Stimulated activated naive CD8-positive, alpha-beta T cell treated with anti-CD3 and anti-CD28 coated beads, Interleukin-15, amount 100 ng/mL, for 72 hours (primary cell): ENCODE measurements at regions not wholly inside any gene's neighbourhood (a gene's known extent, or its start where the extent isn't known, plus 50 kb on each side); places are given as distances from the start of the nearest gene placed in this dataset.

ENCODE experiments used
- ATAC-seq: fragments of 150-1000 bp; cut with Tn5 transposase; 2 replicates; pipeline ENCODE4 v1.10.0; 2021; ENCODE audit warnings: mild to moderate bottlenecking, moderate library complexity
- DNase-seq, 2 donors: peaks; one replicate each; pipeline ENCODE4 v3.0.0; 2021 to 2022
- H3K27ac Mint-ChIP-seq, 2 donors: one replicate each; pipeline ENCODE4 v1.8.0; 2022; ENCODE audit warnings: mild to moderate bottlenecking in 2 of 2, mixed read lengths in 2 of 2, moderate library complexity in 2 of 2
- H3K27me3 Mint-ChIP-seq: one replicate; pipeline ENCODE4 v1.8.0; 2022; ENCODE audit warnings: mixed read lengths
- H3K4me1 Mint-ChIP-seq: one replicate; pipeline ENCODE4 v1.8.0; 2022; ENCODE audit warnings: mild to moderate bottlenecking, mixed read lengths
- H3K4me3 Mint-ChIP-seq, 2 donors: one replicate each; pipeline ENCODE4 v1.8.0; 2022; ENCODE audit warnings: mild to moderate bottlenecking in 2 of 2, mixed read lengths in 2 of 2, moderate library complexity in 1 of 2
- H3K9me3 Mint-ChIP-seq, 2 donors: one replicate each; pipeline ENCODE4 v1.8.0; 2022; ENCODE audit warnings: mixed read lengths in 2 of 2

DNA sequence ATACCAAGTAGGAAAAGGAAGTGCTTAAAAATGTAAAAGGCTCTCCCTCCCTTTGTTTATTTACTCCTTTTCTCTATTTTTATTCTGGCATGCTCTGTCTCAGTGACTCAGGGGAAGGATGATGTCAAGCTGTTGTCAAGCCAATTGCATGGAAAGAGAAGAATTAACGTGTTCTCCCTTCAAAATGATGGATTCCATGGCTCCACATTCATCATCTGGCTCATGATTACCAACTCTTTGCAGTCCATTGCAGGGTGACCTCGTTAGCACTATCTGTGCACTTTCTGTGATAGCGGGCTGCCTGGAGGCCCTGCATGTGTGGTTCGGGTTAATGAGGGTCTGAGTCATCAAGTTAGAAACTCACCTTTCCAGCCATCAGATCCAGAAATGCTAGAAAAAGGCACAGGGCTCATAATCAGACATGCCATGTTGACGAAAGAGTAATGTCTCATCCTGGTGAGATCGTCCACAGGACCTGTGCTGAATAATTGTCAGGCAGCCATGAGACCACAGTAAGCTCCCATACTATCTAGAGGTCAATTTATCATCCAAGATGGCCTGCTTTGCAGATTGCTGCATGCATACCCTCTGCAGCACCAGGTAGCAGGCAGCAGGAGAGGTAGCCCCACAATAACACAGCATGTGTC is 79.2 kb upstream of the BTG1 start:
- peaks cover 7% of the 10 kb centered on the region for H3K4me1 Mint-ChIP-seq
- ATAC-seq, result peak; percentile 40
- DNase-seq, result no peak
- H3K27ac Mint-ChIP-seq, result peak overlapping the region in 1 of 2 donors; percentile 50
- no peak overlapping the region for H3K4me3 Mint-ChIP-seq
- H3K27me3 Mint-ChIP-seq, result no peaks in the 10 kb centered on the region
- peaks cover 3 to 7% of the 10 kb centered on the region in 2 donors for H3K9me3 Mint-ChIP-seq

DNA sequence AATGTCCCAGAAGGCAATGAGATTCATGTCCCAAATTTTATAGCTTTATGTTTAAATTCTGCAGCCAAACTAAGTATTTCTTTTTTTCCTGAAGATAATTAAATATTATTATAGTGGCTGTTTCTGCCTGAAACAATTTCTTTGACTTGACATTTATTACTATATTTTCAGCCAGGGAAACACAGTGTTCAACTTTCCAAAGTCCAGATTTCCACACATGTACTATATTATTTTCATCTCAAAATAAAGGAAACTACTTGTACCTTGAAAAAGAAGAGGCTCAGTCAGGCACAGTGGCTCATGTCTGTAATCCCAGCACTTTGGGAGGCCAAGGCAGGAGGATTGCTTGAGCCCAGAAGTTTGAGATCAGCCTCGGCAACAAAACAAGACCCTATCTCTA is 77.8 kb upstream of the BTG1 start:
- Mint-ChIP-seq H3K27ac (no peak overlapping the region), H3K27me3 (no peaks in the 10 kb centered on the region), H3K4me1 (peaks cover 19% of the 10 kb centered on the region), H3K4me3 (no peak overlapping the region), H3K9me3 (peaks cover 3 to 7% of the 10 kb centered on the region in 2 donors)
- ATAC-seq (no peak), DNase-seq (no peak)

DNA sequence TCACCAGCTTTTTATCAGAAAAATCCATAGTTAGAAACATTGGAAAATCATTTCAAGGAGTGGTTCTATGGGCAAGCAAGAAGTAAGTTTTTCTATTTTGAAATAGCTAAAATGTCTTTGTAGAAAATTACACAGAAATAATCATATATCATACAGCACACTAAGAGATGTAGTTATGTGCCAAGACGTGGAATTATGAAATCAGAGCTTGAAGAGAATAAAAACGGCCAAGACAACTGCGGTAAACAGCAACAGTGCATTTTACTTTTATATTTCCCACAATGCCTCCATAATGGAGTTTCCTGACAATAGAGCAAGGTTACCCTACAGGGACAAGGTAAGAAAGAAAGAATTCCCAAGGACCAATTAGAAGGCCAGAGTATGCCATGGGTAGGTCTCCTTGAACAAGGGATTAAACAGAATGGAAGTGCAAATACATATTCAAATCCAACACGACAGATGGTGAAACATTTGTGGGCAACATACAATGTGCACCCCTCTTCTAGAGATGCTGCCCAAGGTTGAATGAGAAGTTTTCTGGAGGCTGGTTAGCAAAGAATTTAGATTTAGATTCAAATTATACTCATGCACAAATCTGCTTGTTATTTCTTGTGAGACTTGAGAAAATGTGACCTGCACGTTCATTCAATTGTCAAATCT is 76.1 kb upstream of the BTG1 start:
- H3K4me1 Mint-ChIP-seq, result peaks cover 21% of the 10 kb centered on the region
- H3K4me3 Mint-ChIP-seq, result no peak overlapping the region
- peaks cover 3 to 7% of the 10 kb centered on the region in 2 donors for H3K9me3 Mint-ChIP-seq
- no peak for DNase-seq
- no peak overlapping the region for H3K27ac Mint-ChIP-seq
- no peak for ATAC-seq
- H3K27me3 Mint-ChIP-seq, result no peaks in the 10 kb centered on the region

DNA sequence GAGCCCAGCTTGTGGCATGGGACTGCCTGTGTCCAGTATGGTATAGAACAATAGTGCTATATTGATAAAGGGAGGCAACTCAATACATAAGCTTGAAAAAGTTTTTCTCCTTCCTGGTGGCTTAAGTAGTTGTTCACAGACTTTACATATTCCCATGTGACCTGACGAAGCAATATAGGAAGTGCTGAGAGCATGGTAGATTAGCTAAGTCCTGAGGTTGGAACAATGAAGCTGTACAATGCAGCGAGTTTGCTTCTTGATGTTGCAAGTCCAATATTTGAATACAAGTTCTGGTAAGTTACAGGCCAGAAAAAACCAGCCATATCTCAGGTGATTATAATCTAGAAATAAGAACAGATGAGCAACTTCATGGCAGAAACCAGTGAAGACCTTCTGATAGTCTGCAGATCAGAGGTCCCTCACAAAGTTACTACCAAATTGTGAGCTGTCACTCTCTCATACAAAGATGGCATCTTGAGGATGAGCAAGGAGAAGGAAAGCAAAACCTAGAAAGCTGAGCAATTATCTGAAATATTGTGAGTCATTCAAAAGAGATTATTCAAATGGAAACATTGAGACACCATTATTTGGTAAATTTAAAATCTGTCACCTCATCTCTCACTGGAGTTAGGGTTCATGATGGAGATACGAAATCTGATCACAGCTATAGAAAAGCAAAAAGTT is 72.9 kb upstream of the BTG1 start:
- peaks cover 5 to 17% of the 10 kb centered on the region in 2 donors for H3K9me3 Mint-ChIP-seq

DNA sequence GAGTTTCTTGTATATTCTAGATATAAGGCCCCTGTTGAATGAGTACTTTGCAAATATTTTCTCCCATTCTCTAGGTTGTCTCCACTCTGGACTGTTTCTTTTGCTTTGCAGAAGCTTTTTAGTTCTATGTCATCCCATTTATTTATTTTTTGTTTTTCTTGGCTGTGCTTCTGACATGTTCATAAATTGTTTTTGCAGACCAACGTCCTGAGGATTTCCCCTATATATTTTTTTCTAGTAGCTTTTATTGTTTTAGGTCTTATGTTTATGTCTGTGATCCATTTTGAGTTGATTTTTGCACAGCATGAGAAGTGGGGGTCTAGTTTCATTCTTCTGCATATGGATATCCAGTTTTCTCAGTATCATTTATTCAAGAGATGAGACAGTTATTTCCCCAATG is 70.4 kb upstream of the BTG1 start:
- no peak overlapping the region for H3K4me3 Mint-ChIP-seq
- H3K9me3 Mint-ChIP-seq, result peaks cover 10 to 17% of the 10 kb centered on the region in 2 donors
- H3K27me3 Mint-ChIP-seq, result no peaks in the 10 kb centered on the region
- peaks cover 37% of the 10 kb centered on the region for H3K4me1 Mint-ChIP-seq
- DNase-seq, result no peak
- no peak overlapping the region for H3K27ac Mint-ChIP-seq
- ATAC-seq, result no peak

More for the DNA sequence above, 72.9 kb upstream of the BTG1 start:
- ATAC-seq (peak; percentile 83), DNase-seq (no peak)
- H3K4me1 Mint-ChIP-seq, result peaks cover 25% of the 10 kb centered on the region
- no peak overlapping the region for H3K27ac Mint-ChIP-seq
- H3K27me3 Mint-ChIP-seq, result no peaks in the 10 kb centered on the region
- peak overlapping the region in 1 of 2 donors; percentile 16 for H3K4me3 Mint-ChIP-seq

DNA sequence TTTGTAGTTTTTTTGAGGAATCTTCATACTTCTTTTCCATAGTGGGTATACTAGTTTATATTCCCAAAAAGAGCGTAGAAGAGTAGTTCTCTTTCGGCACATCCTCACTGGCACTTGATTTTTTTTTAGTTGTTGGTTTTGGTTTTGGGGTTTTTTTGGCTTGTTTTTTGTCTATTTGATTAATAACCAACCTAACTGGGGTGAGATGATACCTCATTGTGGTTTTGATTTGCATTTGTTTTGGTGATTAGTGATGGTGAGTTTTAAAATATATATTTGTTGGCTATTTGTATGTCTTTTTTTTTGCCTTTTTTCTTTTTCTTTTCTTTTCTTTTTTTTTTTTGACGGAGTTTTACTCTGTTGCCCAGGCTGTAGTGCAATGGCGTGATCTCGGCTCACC is 69.7 kb upstream of the BTG1 start:
- no peak overlapping the region for H3K4me3 Mint-ChIP-seq
- ATAC-seq, result no peak
- peaks cover 10 to 14% of the 10 kb centered on the region in 2 donors for H3K9me3 Mint-ChIP-seq
- no peak overlapping the region for H3K27ac Mint-ChIP-seq
- H3K27me3 Mint-ChIP-seq, result no peaks in the 10 kb centered on the region
- H3K4me1 Mint-ChIP-seq, result peaks cover 39% of the 10 kb centered on the region
- no peak for DNase-seq

DNA sequence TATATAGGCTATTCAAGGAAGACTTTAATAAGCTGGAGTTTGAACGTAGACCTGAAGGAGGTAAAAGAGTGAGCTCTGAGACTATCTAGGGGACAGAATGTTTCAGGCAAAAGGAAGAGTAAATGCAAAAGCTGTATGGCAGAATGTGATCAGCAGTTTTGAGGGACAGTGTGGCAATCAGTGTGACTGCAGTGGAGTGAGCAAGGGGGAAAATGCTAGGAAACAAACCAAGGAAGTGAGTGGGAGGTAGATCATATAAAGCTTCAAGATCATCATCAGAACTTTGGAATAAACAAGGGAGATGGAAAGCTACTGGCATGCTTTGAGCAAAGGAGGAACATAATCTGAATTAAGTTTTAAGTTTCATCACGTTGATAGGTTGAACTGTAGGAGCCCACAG is 67.5 kb upstream of the BTG1 start:
- Mint-ChIP-seq H3K4me1 (peaks cover 46% of the 10 kb centered on the region), H3K27me3 (no peaks in the 10 kb centered on the region)

DNA sequence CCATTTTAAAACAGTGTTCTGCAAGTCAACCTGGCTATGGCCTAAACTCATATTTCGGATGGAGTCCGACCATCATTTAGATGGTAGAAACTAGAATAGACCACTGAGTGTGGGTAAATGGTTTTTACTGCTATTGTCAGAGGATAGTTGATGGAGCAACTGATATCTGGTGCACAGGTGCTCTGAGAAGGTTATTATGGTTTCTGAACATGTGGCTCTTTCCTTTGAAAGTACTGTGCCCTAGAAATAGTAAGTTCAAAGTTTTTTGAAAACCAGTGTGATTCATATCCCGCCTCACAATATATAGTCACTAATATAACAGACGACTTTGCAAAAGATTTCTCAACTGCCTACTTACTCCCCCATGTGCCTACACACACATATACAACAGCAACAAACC is 64.4 kb upstream of the BTG1 start:
- peak in 1 of 2 donors; percentile 9 for DNase-seq
- H3K4me3 Mint-ChIP-seq, result peak overlapping the region; percentile 42 to 79
- H3K9me3 Mint-ChIP-seq, result peaks cover 5 to 7% of the 10 kb centered on the region in 2 donors
- peak; percentile 88 for ATAC-seq
- no peaks in the 10 kb centered on the region for H3K27me3 Mint-ChIP-seq
- peaks cover 55% of the 10 kb centered on the region for H3K4me1 Mint-ChIP-seq
- H3K27ac Mint-ChIP-seq, result peak overlapping the region; percentile 85 to 98

More for the DNA sequence above, 67.5 kb upstream of the BTG1 start:
- DNase-seq (no peak), ATAC-seq (no peak)
- Mint-ChIP-seq H3K9me3 (peaks cover 9 to 10% of the 10 kb centered on the region in 2 donors), H3K4me3 (no peak overlapping the region), H3K27ac (peak overlapping the region in 1 of 2 donors; percentile 1)

DNA sequence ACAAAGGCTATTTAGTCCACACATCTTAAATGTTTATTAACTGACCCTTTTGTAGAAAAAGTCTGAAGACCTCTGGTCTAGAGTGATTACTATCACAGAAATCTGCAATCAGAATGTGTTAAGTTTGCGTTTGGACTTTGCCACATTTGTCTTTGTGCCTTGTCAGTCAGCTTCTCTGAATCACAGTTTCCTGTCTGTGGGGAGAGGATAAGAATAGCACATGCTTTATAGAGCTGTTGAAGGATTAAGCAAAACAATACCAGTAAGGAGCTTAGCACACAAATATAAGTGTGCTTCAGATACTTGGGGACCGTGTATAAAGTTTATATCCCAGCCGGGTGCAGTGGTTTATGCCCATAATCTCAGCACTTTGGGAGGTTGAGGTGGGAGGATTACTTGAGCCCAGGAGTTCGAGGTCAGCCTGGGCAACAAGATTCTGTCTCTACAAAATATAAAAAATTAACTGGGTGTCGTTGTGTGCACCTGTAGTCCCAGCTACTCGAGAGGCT is 63.0 kb upstream of the BTG1 start:
- Mint-ChIP-seq H3K4me1 (peaks cover 50% of the 10 kb centered on the region), H3K27ac (peak overlapping the region; percentile 66 to 89), H3K4me3 (peak overlapping the region; percentile 59 to 72), H3K27me3 (no peaks in the 10 kb centered on the region), H3K9me3 (peaks cover 0 to 5% of the 10 kb centered on the region in 2 donors)
- ATAC-seq (peak; percentile 83), DNase-seq (peak; percentile 23 to 30)

DNA sequence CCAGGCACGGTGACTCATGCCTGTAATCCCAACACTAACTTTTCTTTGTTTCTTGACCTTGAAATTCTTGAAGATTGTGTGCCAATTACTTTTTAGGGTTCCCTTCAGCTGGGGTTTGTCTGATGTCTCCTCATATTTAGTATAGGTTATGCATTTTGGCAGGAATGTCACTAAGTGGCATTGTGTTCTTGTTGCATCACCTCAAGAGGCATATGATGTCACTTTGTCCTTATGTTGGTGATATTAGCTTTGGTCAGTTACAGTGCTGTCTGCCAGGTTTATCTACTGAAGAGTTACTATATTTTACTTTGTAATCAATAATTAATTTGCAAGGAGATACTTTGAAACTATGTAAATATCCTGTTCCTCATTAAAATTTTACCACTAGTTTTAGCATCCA is 61.0 kb upstream of the BTG1 start:
- DNase-seq, result no peak
- H3K4me1 Mint-ChIP-seq, result peaks cover 38% of the 10 kb centered on the region
- H3K9me3 Mint-ChIP-seq, result peaks cover 0 to 1% of the 10 kb centered on the region in 2 donors
- no peak overlapping the region for H3K4me3 Mint-ChIP-seq
- no peak for ATAC-seq
- no peaks in the 10 kb centered on the region for H3K27me3 Mint-ChIP-seq
- peak overlapping the region; percentile 23 to 72 for H3K27ac Mint-ChIP-seq

DNA sequence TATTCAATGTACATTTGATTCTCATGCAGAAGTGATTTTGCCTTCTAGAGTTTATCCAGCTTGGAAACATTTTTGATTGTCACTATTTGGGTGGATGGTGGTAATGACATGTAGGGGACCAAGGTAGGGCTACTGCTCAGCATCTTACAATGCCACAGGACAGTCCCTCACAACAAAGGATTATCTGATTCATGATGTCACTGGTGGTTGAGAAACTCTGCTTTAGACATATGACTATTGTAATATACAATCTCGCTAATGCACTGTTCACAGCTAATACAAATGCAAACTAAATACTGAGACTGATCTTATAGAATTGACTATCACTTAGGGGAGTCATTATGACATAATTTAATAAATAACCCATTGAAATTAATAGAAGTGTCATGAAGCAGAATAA is 60.4 kb upstream of the BTG1 start:
- Mint-ChIP-seq H3K9me3 (no peaks in the 10 kb centered on the region), H3K4me1 (peaks cover 41% of the 10 kb centered on the region), H3K27ac (no peak overlapping the region), H3K27me3 (no peaks in the 10 kb centered on the region), H3K4me3 (no peak overlapping the region)
- DNase-seq (no peak), ATAC-seq (no peak)

DNA sequence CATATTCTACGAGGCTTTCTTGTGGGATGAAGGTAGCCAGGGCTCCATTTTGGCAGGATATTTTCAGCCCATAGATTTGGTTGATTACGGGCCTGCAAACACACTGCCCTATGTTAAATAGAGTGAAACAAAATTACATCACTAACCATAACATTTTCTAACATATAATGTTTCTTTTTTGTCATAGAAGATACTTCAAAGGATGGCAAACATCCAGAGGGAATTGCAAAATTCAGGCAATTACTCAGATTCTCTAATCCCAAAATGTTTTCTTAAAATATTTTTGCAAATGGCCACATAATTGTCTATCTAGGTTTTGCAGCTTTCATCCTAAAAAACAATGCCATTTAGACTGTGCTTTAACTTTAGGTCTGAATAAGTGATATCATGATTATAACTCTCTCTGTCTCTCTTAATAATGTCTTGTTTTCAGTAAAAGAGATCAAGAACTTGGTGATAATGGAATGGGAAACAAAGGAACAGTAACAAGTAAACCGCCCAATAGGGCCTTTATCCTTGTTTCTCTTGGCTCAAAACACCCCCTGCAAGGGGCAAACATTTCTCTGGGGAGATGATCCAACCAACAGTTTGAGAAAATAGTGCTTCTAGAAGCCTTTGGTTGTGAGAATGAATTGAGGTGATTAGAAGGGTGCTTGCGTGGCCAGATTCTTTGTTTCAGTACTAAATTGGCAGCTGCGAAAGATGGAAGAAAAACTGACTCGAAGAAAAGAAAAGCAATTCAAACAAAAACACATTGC is 54.4 kb upstream of the BTG1 start:
- DNase-seq (no peak), ATAC-seq (no peak)
- no peak overlapping the region for H3K27ac Mint-ChIP-seq
- no peaks in the 10 kb centered on the region for H3K27me3 Mint-ChIP-seq
- H3K4me1 Mint-ChIP-seq, result peaks cover 12% of the 10 kb centered on the region
- peaks cover 10 to 22% of the 10 kb centered on the region in 2 donors for H3K9me3 Mint-ChIP-seq
- no peak overlapping the region for H3K4me3 Mint-ChIP-seq

DNA sequence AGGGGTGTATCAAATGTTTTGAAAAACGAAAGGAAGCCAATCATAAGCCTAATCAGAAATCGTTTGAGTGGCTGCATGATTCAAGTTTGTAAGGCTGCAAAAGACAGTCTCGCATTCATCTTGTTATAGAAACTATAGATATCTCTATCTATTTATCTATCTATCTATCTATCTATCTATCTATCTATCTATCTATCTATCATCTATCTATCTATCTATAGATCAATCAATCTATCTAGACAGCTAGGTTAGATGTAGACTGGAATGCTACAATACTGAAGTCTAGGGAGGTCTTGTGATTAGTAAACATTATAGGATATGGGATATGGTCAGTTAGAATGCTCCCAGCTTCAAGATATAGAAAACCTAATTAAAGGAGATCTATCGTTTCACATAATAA is 52.2 kb upstream of the BTG1 start:
- no peak for ATAC-seq
- Mint-ChIP-seq H3K27ac (no peak overlapping the region), H3K4me3 (no peak overlapping the region)

DNA sequence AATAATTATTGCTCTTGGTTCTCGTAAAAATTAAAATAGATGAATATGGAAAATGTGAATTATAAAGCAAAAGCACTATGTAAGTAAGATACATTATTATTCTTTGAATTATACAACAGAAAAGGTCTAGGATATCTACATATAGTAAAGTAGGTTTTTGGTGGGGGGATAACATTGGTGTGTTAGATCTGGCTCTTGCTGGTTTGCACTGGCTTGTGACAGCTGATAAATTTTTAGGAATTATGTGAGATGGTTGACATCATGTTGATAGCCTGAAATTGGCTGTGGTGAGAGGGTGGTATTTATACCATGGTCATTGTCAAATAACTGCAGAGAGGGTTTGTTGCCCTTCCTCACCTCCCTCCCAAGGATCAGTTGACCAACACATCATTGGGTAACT is 50.7 kb upstream of the BTG1 start:
- peaks cover 10 to 22% of the 10 kb centered on the region in 2 donors for H3K9me3 Mint-ChIP-seq
- H3K27ac Mint-ChIP-seq, result no peak overlapping the region
- no peak for DNase-seq
- H3K27me3 Mint-ChIP-seq, result no peaks in the 10 kb centered on the region
- peaks cover 30% of the 10 kb centered on the region for H3K4me1 Mint-ChIP-seq
- no peak for ATAC-seq
- no peak overlapping the region for H3K4me3 Mint-ChIP-seq

More for the DNA sequence above, 52.2 kb upstream of the BTG1 start:
- Mint-ChIP-seq H3K4me1 (peaks cover 24% of the 10 kb centered on the region), H3K9me3 (peaks cover 10 to 22% of the 10 kb centered on the region in 2 donors), H3K27me3 (no peaks in the 10 kb centered on the region)
- DNase-seq, result no peak
